ENCODE measurements at regions not wholly inside any gene's neighbourhood (a gene's known extent, or its start where the extent isn't known, plus 50 kb on each side); places are given as distances from the start of the nearest gene placed in this dataset.

GRCh38 chr15:25236143-25236860, 202.5 kb downstream of the UBE3A start:
- DNase-seq (no peak), ATAC-seq (no peak)
- no peaks in the 10 kb centered on the region for H3K4me1 ChIP-seq
- H3K27ac ChIP-seq, result no peak overlapping the region
- H3K27me3 ChIP-seq, result no peaks in the 10 kb centered on the region
- intact Hi-C loops (cut with DNase I), result no loop called here
- H3K36me3 ChIP-seq, result no peaks in the 10 kb centered on the region
- no peak overlapping the region for H3K4me3 ChIP-seq
- TF ChIP-seq CTCF (IDR thresholded peaks at IDR 0.05), result no peak
- no peak for TF ChIP-seq POLR2A (IDR thresholded peaks at IDR 0.05)
- H3K9me3 ChIP-seq, result no peaks in the 10 kb centered on the region
- no CpG with 5 or more reads among the region's 5 CpGs for WGBS (ENCODE audit: insufficient coverage, low coverage, low lambda C conversion rate, missing lambda C conversion rate)

GRCh38 chr15:25236861-25237155, 202.0 kb downstream of the UBE3A start:
- TF ChIP-seq POLR2A (IDR thresholded peaks at IDR 0.05) (no peak), CTCF (IDR thresholded peaks at IDR 0.05) (no peak)
- intact Hi-C loops (cut with DNase I), result no loop called here
- ATAC-seq (no peak), DNase-seq (peak in 1 of 3 donors; percentile 9)
- no peaks in the 10 kb centered on the region for H3K9me3 ChIP-seq
- H3K27me3 ChIP-seq, result no peaks in the 10 kb centered on the region
- H3K4me1 ChIP-seq, result no peaks in the 10 kb centered on the region
- no peak overlapping the region for H3K27ac ChIP-seq
- H3K4me3 ChIP-seq, result no peak overlapping the region
- WGBS (ENCODE audit: insufficient coverage, low coverage, low lambda C conversion rate, missing lambda C conversion rate), result no CpG with 5 or more reads among the region's 3 CpGs
- no peaks in the 10 kb centered on the region for H3K36me3 ChIP-seq

GRCh38 chr15:25237291-25237978, 201.4 kb downstream of the UBE3A start:
- Histone ChIP-seq H3K27ac (no peak overlapping the region), H3K4me1 (no peaks in the 10 kb centered on the region), H3K27me3 (no peaks in the 10 kb centered on the region), H3K9me3 (no peaks in the 10 kb centered on the region), H3K4me3 (no peak overlapping the region), H3K36me3 (no peaks in the 10 kb centered on the region)
- TF ChIP-seq POLR2A (IDR thresholded peaks at IDR 0.05), result no peak
- no peak for TF ChIP-seq CTCF (IDR thresholded peaks at IDR 0.05)
- DNase-seq (peak in 2 of 3 donors; percentile 7 to 38), ATAC-seq (no peak)
- WGBS (ENCODE audit: insufficient coverage, low coverage, low lambda C conversion rate, missing lambda C conversion rate), result 93% methylated on average over 4 of the region's 14 CpGs
- intact Hi-C loops (cut with DNase I), result no loop called here

GRCh38 chr15:25238126-25238525, 200.7 kb downstream of the UBE3A start:
- no peaks in the 10 kb centered on the region for H3K27me3 ChIP-seq
- H3K4me3 ChIP-seq, result no peak overlapping the region
- WGBS (ENCODE audit: insufficient coverage, low coverage, low lambda C conversion rate, missing lambda C conversion rate), result 100% methylated on average over 1 of the region's 11 CpGs
- TF ChIP-seq POLR2A (IDR thresholded peaks at IDR 0.05) (no peak), CTCF (IDR thresholded peaks at IDR 0.05) (no peak)
- no peaks in the 10 kb centered on the region for H3K36me3 ChIP-seq
- DNase-seq, result peak in 2 of 3 donors; percentile 9 to 36
- no peaks in the 10 kb centered on the region for H3K9me3 ChIP-seq
- no peaks in the 10 kb centered on the region for H3K4me1 ChIP-seq
- no peak overlapping the region for H3K27ac ChIP-seq
- ATAC-seq, result no peak
- intact Hi-C loops (cut with DNase I), result no loop called here

Measured in right lobe of liver (tissue), 6 donors.